ENCODE measurements at regions not wholly inside any gene's neighbourhood (a gene's known extent, or its start where the extent isn't known, plus 50 kb on each side); places are given as distances from the start of the nearest gene placed in this dataset.
A peak's percentile ranks its signal among the peaks of the same experiment; 100 is the strongest.

- Histone ChIP-seq H3K79me2 (ENCODE audit: insufficient read depth, low read depth, low read length) (no peaks in the 10 kb centered on the region), H3K27ac (ENCODE audit: low read depth, low read length, poor library complexity, severe bottlenecking) (no peak overlapping the region), H3K4me1 (ENCODE audit: insufficient read depth, low read length, poor library complexity, severe bottlenecking) (peaks cover 4% of the 10 kb centered on the region), H3K9me3 (ENCODE audit: low read length) (no peaks in the 10 kb centered on the region), H4K20me1 (ENCODE audit: insufficient read depth, low read length) (no peaks in the 10 kb centered on the region), H3K4me2 (ENCODE audit: low read length) (no peak overlapping the region), H3K36me3 (ENCODE audit: insufficient read depth, low read length) (no peaks in the 10 kb centered on the region), H3K4me3 (ENCODE audit: low read depth, low read length, poor library complexity, severe bottlenecking) (no peak overlapping the region), H3K9me2 (ENCODE audit: insufficient read depth, low read length) (no peaks in the 10 kb centered on the region), H2AFZ (ENCODE audit: low read length) (no peak overlapping the region)
- ChIA-PET POLR2A (interaction anchor here (2.1 kb wide), 1 partner anchor 8 kb away, joined by 8 read pairs; no protein-coding TSS in a partner anchor), CTCF (ENCODE audit: unreplicated experiment) (no interaction called here)
- no peak for TF ChIP-seq CTCF (conservative IDR thresholded peaks at IDR 0.05; ENCODE audit: low read length)
- no peak for TF ChIP-seq EZH2phosphoT487 (IDR thresholded peaks at IDR 0.05; ENCODE audit: borderline replicate concordance, low read depth, low read length)
- BruUV-seq (replicated peaks) = no TSS peak
- intact Hi-C loops (cut with micrococcal nuclease; ENCODE audit: unreplicated experiment) = no loop called here
- no peak for DNase-seq (ENCODE audit: low spot score)
Observed at GRCh38 chr4:100113096-100113495, 77.2 kb downstream of the DDIT4L start.

- peaks cover 23% of the 10 kb centered on the region for H3K4me1 ChIP-seq (ENCODE audit: insufficient read depth, low read length, poor library complexity, severe bottlenecking)
- intact Hi-C loops (cut with micrococcal nuclease; ENCODE audit: unreplicated experiment) = no loop called here
- ChIA-PET CTCF (ENCODE audit: unreplicated experiment) (no interaction called here), POLR2A (interaction anchor here (1.0 to 1.1 kb wide), 2 partner anchors 11 to 18 kb away, joined by 3 read pairs; no protein-coding TSS in a partner anchor)
- no peak overlapping the region for H3K4me3 ChIP-seq (ENCODE audit: low read depth, low read length, poor library complexity, severe bottlenecking)
- H2AFZ ChIP-seq (ENCODE audit: low read length) = no peak overlapping the region
- DNase-seq (ENCODE audit: low spot score) = no peak
- BruUV-seq (replicated peaks) = no TSS peak
- H3K9me2 ChIP-seq (ENCODE audit: insufficient read depth, low read length) = no peaks in the 10 kb centered on the region
- TF ChIP-seq CTCF (conservative IDR thresholded peaks at IDR 0.05; ENCODE audit: low read length) (no peak), EZH2phosphoT487 (IDR thresholded peaks at IDR 0.05; ENCODE audit: borderline replicate concordance, low read depth, low read length) (no peak)
- no peak overlapping the region for H3K27ac ChIP-seq (ENCODE audit: low read depth, low read length, poor library complexity, severe bottlenecking)
- H4K20me1 ChIP-seq (ENCODE audit: insufficient read depth, low read length) = no peaks in the 10 kb centered on the region
- H3K36me3 ChIP-seq (ENCODE audit: insufficient read depth, low read length) = no peaks in the 10 kb centered on the region
- H3K4me2 ChIP-seq (ENCODE audit: low read length) = no peak overlapping the region
- H3K9me3 ChIP-seq (ENCODE audit: low read length) = no peaks in the 10 kb centered on the region
- no peaks in the 10 kb centered on the region for H3K79me2 ChIP-seq (ENCODE audit: insufficient read depth, low read depth, low read length)
Observed at GRCh38 chr4:100109921-100110320, 80.3 kb downstream of the DDIT4L start.

- ChIA-PET CTCF (ENCODE audit: unreplicated experiment) (no interaction called here), POLR2A (interaction anchor here (0.8 to 1.6 kb wide), 3 partner anchors 19 to 167 kb away, joined by 3 read pairs; no protein-coding TSS in a partner anchor)
- peaks cover 23% of the 10 kb centered on the region for H3K4me1 ChIP-seq (ENCODE audit: insufficient read depth, low read length, poor library complexity, severe bottlenecking)
- TF ChIP-seq EZH2phosphoT487 (IDR thresholded peaks at IDR 0.05; ENCODE audit: borderline replicate concordance, low read depth, low read length) (no peak), CTCF (conservative IDR thresholded peaks at IDR 0.05; ENCODE audit: low read length) (no peak)
- H3K9me2 ChIP-seq (ENCODE audit: insufficient read depth, low read length) = no peaks in the 10 kb centered on the region
- no peaks in the 10 kb centered on the region for H3K79me2 ChIP-seq (ENCODE audit: insufficient read depth, low read depth, low read length)
- H4K20me1 ChIP-seq (ENCODE audit: insufficient read depth, low read length) = no peaks in the 10 kb centered on the region
- no peak overlapping the region for H3K27ac ChIP-seq (ENCODE audit: low read depth, low read length, poor library complexity, severe bottlenecking)
- H2AFZ ChIP-seq (ENCODE audit: low read length) = peak overlapping the region; percentile 14; the same call in 1 of the 2 replicates
- H3K36me3 ChIP-seq (ENCODE audit: insufficient read depth, low read length) = no peaks in the 10 kb centered on the region
- intact Hi-C loops (cut with micrococcal nuclease; ENCODE audit: unreplicated experiment) = no loop called here
- no peak overlapping the region for H3K4me2 ChIP-seq (ENCODE audit: low read length)
- no peak overlapping the region for H3K4me3 ChIP-seq (ENCODE audit: low read depth, low read length, poor library complexity, severe bottlenecking)
- DNase-seq (ENCODE audit: low spot score) = no peak
- H3K9me3 ChIP-seq (ENCODE audit: low read length) = no peaks in the 10 kb centered on the region
- BruUV-seq (replicated peaks) = no TSS peak
Observed at GRCh38 chr4:100108869-100109268, 81.4 kb downstream of the DDIT4L start.
